Pancreas (tissue), 10 donors: ENCODE measurements at regions not wholly inside any gene's neighbourhood (a gene's known extent, or its start where the extent isn't known, plus 50 kb on each side); places are given as distances from the start of the nearest gene placed in this dataset.

ENCODE experiments used
- ATAC-seq, 4 donors: fragments of 200-7000 bp; cut with Tn5 transposase; one replicate each; pipeline versions ENCODE4 v1.8.0 to v1.9.1; 2020; ENCODE audit warnings: mild to moderate bottlenecking in 4 of 4, moderate library complexity in 4 of 4
- DNase-seq, 6 donors: peaks; one replicate each; pipeline ENCODE4 v3.0.0-alpha.2; 2020
- FAIRE-seq: peaks from 2 replicates; lab custom pipeline; 2012; peaks lifted over from hg19 to GRCh38; lab: Jason Lieb, UNC
- H3K27ac ChIP-seq, 4 donors: fragments of 200-600 bp; sonication (generic); 1 replicate in 3 of 4; 2 replicates in 1 of 4; pipeline versions ENCODE4 v1.5.0 to v1.8.0; 2020
- H3K27me3 ChIP-seq, 4 donors: fragments of 200-600 bp; one replicate each; pipeline ENCODE4 v1.8.0; 2021
- H3K36me3 ChIP-seq, 3 donors: fragments of 200-600 bp; sonication (generic) in 1 of 3; one replicate each; pipeline versions ENCODE4 v1.5.0 to v1.8.0; 2020 to 2021
- H3K4me1 ChIP-seq, 3 donors: fragments of 200-600 bp; one replicate each; pipeline ENCODE4 v1.8.0; 2021
- H3K4me3 ChIP-seq, 4 donors: fragments of 200-600 bp; sonication (generic) in 2 of 4; one replicate each; pipeline versions ENCODE4 v1.5.0 to v1.8.0; 2020 to 2021
- H3K9me3 ChIP-seq, 4 donors: fragments of 200-600 bp; one replicate each; pipeline ENCODE4 v1.8.0; 2021
- WGBS, 2 donors: extraction: QIAGEN DNeasy Blood & Tissue Kit; methylation state at CpG; one replicate each; pipeline ENCODE4 v1.1.7; 2013; 5-methylcytosine and 5-hydroxymethylcytosine counted together
- intact Hi-C, 3 donors: fragments of 100-400 bp; cut with DNase I; formaldehyde crosslinking; loops; one replicate each; pipeline versions ENCODE4 v1.11.1 to v1.14.2; 2022
- TF ChIP-seq, protein P1 (sequence below), 4 donors: fragments of 200-600 bp; sonication (generic) in 3 of 4; IDR thresholded peaks; one replicate each; pipeline versions ENCODE4 v1.5.0 to v1.8.0; 2021; ENCODE audit warnings: antibody characterized with exemption in 4 of 4
- donor health status: healthy with polysubstance abuse.
- donor health status: DM: no; HTN: no; CAD: no; lungs with moderate emphysema.
- donor health status: DM: no; HTN: no; CAD: no.
- donor health status: control.
- donor health status: control.
- donor health status: Bipolar disorder and iron deficiency.
- donor health status: DM: yes; HTN: yes; CAD: no.
- donor health status: DM: no; HTN: no; CAD: no.
- donor health status: DM: no; HTN: no; CAD: no.
- donor health status: DM: yes; HTN: yes; CAD: no.

- Histone ChIP-seq H3K9me3 (no peaks in the 10 kb centered on the region), H3K27ac (no peak overlapping the region), H3K4me3 (no peak overlapping the region), H3K4me1 (no peaks in the 10 kb centered on the region), H3K27me3 (no peaks in the 10 kb centered on the region), H3K36me3 (no peaks in the 10 kb centered on the region)
- 59 to 66% methylated on average over 2 of the region's 2 CpGs for WGBS, 2 donors
- intact Hi-C loops: no loop called here
- TF ChIP-seq, protein P1, sequence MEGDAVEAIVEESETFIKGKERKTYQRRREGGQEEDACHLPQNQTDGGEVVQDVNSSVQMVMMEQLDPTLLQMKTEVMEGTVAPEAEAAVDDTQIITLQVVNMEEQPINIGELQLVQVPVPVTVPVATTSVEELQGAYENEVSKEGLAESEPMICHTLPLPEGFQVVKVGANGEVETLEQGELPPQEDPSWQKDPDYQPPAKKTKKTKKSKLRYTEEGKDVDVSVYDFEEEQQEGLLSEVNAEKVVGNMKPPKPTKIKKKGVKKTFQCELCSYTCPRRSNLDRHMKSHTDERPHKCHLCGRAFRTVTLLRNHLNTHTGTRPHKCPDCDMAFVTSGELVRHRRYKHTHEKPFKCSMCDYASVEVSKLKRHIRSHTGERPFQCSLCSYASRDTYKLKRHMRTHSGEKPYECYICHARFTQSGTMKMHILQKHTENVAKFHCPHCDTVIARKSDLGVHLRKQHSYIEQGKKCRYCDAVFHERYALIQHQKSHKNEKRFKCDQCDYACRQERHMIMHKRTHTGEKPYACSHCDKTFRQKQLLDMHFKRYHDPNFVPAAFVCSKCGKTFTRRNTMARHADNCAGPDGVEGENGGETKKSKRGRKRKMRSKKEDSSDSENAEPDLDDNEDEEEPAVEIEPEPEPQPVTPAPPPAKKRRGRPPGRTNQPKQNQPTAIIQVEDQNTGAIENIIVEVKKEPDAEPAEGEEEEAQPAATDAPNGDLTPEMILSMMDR (IDR thresholded peaks at IDR 0.05): no peak
- FAIRE-seq (no peak), DNase-seq (no peak), ATAC-seq (no peak)
These were observed 278.0 kb upstream of the DSEL start for GRCh38 chr18:67794521-67794920.

- Histone ChIP-seq H3K27me3 (no peaks in the 10 kb centered on the region), H3K4me1 (no peaks in the 10 kb centered on the region), H3K9me3 (no peaks in the 10 kb centered on the region), H3K4me3 (no peak overlapping the region), H3K36me3 (no peaks in the 10 kb centered on the region), H3K27ac (no peak overlapping the region)
- FAIRE-seq (no peak), ATAC-seq (no peak), DNase-seq (no peak)
- intact Hi-C loops: no loop called here
- TF ChIP-seq, protein P1 (IDR thresholded peaks at IDR 0.05): no peak
- WGBS, 2 donors: 59 to 62% methylated on average over 3 of the region's 3 CpGs
These were observed 274.0 kb upstream of the DSEL start for GRCh38 chr18:67790527-67790926.

- TF ChIP-seq, protein P1 (IDR thresholded peaks at IDR 0.05): no peak
- Histone ChIP-seq H3K4me1 (no peaks in the 10 kb centered on the region), H3K36me3 (no peaks in the 10 kb centered on the region), H3K9me3 (no peaks in the 10 kb centered on the region), H3K27me3 (no peaks in the 10 kb centered on the region), H3K4me3 (no peak overlapping the region), H3K27ac (no peak overlapping the region)
- DNase-seq (peak in 1 of 6 donors; percentile 10), FAIRE-seq (no peak), ATAC-seq (no peak)
- 69 to 74% methylated on average over 9 of the region's 9 CpGs for WGBS, 2 donors
- intact Hi-C loops: no loop called here
These were observed 272.6 kb upstream of the DSEL start for GRCh38 chr18:67789165-67789545.

DNA sequence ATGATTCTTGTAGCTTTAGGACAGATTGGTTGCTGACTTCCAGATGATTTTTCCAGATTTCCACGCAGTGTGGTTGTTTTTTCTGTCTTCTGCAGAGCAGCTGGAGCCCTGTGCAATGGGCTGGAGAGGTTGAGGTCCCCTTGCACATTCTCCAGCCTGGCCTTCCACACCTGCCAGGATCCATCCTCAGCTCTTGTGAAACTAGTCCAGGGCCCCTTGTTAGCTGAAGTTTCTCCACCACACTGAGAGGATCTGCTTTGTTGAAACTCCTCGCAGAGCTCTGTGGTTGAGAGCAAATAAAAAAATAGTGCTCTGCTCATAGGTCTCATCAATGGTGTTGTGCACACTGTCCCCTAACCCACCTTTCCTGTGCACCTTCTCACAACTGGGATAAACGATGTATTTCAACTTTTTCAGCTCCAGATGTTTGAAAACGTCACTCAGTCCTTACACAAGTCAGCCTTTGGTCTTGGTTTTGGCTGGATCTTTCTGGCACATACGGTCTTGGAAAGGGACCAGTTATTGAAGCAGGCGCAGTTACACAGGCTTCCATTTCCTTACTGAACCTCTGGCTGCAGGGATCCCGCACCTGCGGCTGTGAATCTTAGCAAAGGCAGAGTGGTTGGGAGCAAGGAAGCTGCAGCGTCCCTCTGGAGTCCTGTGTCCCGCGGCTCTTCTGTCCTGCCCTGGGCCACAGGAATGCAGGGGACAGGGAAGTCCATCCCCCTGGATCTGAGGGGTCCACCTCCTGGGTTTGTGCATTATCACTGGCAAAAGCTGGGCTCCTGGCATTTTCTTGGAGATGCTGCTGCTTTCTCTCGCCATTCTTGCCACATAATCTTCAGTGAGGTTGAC lies 272.0 kb upstream of the DSEL start:
- DNase-seq (no peak), FAIRE-seq (no peak), ATAC-seq (no peak)
- TF ChIP-seq, protein P1 (IDR thresholded peaks at IDR 0.05): no peak
- 54 to 73% methylated on average over 12 of the region's 12 CpGs for WGBS, 2 donors
- intact Hi-C loops: no loop called here
- Histone ChIP-seq H3K9me3 (no peaks in the 10 kb centered on the region), H3K4me3 (no peak overlapping the region), H3K36me3 (no peaks in the 10 kb centered on the region), H3K4me1 (no peaks in the 10 kb centered on the region), H3K27me3 (no peaks in the 10 kb centered on the region), H3K27ac (no peak overlapping the region)
